Fibroblast of the aortic adventitia (primary cell): ENCODE measurements at regions not wholly inside any gene's neighbourhood (a gene's known extent, or its start where the extent isn't known, plus 50 kb on each side); places are given as distances from the start of the nearest gene placed in this dataset.
"Not testable (repeated sequence)": the region's sequence is repeated elsewhere in the genome, so short reads cannot be mapped to it uniquely, and the experiment has no call there.

Source experiments
- DNase-seq: peaks from one replicate; pipeline ENCODE4 v3.0.0-alpha.2; 2010; ENCODE audit warnings: low read depth
- H3K4me3 ChIP-seq: 2 replicates; pipeline ENCODE4 v1.5.1; 2011; ENCODE audit warnings: low read depth, mild to moderate bottlenecking, control low read depth, low read length, moderate library complexity

GRCh38 chr7:73244782-73245311 is 63.8 kb downstream of the NSUN5 start:
- DNase-seq, H3K4me3 ChIP-seq: not testable (repeated sequence)

GRCh38 chr7:73234994-73235717 is 73.5 kb downstream of the NSUN5 start:
- not testable (repeated sequence) for DNase-seq
- H3K4me3 ChIP-seq: peak overlapping the region; percentile 51

GRCh38 chr7:73225745-73226144 is 82.9 kb downstream of the NSUN5 start:
- not testable (repeated sequence) for H3K4me3 ChIP-seq, DNase-seq

GRCh38 chr7:73221724-73222123 is 86.9 kb downstream of the NSUN5 start:
- not testable (repeated sequence) for H3K4me3 ChIP-seq, DNase-seq

GRCh38 chr7:73220766-73221370 is 87.8 kb downstream of the NSUN5 start:
- not testable (repeated sequence) for DNase-seq, H3K4me3 ChIP-seq

GRCh38 chr7:73220357-73220756 is 88.3 kb downstream of the NSUN5 start:
- not testable (repeated sequence) for DNase-seq, H3K4me3 ChIP-seq

DNA sequence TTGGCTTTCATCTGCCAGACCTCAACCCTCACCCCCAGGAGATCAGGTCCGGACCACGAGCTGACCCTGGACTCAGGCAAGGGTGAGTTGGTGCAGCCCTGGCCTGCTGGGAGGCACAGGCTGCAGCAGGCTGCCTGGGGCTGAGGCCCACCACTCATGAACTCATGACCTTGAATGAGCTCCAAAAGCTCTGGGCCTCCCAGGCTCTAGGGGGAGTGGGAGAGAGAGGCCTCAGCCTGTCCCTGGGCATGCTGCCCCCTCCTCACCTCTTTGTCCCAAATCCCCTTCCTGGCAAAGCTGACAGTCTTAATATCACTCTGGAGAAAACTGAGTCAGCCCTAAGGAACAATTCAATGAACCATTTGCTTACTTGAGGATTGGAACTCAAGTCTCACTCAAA is 89.8 kb downstream of the NSUN5 start:
- DNase-seq, H3K4me3 ChIP-seq: not testable (repeated sequence)

DNA sequence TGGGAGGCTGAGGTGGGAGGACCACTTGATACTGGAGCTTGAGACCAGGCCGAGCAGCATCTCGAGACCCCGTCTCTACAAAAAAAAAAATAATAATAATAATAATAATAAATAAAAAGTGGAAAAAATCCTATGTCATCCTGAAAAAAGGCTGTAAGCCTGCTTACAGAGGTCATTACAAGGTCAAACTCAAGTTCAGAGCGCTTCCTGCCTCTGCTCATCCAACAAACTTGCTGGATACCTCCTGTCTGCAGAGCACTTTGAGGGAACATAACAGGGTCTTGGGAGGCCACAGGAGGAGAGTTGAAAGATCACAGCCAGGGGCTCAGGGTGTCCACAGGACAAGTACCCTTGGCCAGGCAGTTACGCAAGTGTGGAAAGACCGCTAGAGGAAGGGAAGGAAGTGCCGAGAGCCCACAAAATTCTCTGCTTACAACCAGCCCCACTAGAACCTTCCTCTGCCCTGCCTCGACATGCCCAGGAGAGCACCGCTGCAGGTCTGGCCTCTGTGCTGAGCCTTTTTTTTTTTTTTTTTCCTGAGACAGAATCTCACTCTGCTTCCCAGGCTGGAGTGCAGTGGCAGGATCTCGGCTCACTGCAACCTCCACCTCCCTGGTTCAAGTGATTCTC is 92.5 kb downstream of the NSUN5 start:
- not testable (repeated sequence) for H3K4me3 ChIP-seq, DNase-seq

- H3K4me3 ChIP-seq, DNase-seq: not testable (repeated sequence)
Observed at GRCh38 chr7:73215232-73215631, 93.4 kb downstream of the NSUN5 start.

GRCh38 chr7:73214471-73214870 is 94.2 kb downstream of the NSUN5 start:
- not testable (repeated sequence) for DNase-seq, H3K4me3 ChIP-seq

- DNase-seq, H3K4me3 ChIP-seq: not testable (repeated sequence)
Observed at GRCh38 chr7:73213076-73213475, 95.5 kb downstream of the NSUN5 start.

- not testable (repeated sequence) for DNase-seq
Observed at GRCh38 chr7:73205594-73205993, 103.0 kb downstream of the NSUN5 start.

GRCh38 chr7:73204898-73205297 is 103.7 kb downstream of the NSUN5 start:
- H3K4me3 ChIP-seq: not testable (repeated sequence)
- peak; percentile 72 for DNase-seq

More at GRCh38 chr7:73205594-73205993, 103.0 kb downstream of the NSUN5 start:
- H3K4me3 ChIP-seq: not testable (repeated sequence)

DNA sequence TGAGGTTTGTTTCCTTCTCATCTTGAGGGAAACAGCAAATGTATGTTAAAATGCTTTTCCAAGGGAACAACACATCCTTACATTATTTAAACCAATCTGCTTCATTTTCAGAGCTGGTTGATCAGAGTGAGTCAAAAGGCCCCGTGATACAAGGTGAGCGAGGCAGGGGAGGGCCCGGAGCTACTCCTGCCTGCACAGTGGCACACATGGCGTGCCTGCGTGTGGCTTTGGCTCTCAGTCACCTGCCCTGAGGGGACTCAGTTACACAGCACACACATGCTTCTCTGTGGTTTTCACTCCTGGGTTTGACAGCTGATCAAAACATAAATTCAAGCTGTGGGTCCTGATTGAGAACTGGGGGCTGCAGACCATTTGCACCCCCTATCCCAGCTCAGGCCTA is 105.3 kb downstream of the NSUN5 start:
- DNase-seq, H3K4me3 ChIP-seq: not testable (repeated sequence)

DNA sequence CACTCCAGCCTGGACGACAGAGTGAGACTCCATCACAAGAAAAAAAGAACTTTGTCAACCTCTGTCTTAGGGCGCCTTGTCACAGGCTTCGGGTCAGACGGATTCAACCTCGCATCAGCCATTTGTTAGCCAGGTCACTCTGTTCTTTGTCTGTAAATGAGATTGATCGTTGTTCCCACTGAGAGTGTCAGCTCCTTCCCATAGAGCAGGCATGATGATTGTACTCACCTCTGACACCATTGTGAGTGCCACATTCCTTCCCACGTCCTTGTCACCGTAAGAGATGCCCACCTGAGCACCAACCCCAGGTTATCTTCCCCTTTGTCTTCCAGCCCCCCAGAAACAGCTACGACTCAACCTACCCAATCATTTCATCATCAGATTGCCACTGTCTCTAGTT is 107.4 kb downstream of the NSUN5 start:
- DNase-seq, H3K4me3 ChIP-seq: not testable (repeated sequence)

DNA sequence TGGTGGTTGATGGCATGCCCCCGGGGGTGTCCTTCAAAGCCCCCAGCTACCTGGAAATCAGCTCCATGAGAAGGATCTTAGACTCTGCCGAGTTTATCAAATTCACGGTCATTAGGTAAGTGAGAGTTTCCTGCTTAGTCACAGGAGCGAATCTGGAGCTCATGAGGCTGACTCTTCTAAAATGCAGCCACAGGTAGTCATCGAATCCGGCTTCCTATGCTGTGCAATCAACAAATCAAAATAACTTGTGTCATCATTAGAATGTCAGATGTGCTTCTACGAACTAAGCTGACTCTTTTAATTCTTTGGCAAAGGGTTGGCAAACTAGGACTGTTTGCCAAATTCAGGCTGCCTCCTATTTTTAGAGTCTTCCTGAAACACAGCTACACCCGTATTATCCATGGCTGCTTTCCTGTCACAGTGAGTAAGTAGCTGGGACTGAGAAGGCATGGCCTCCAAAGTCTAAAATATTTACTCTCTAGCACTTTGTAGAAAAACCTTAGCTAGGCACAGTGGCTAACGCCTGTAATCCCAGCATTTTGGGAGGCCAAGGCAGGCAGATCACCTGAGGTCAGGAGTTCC is 108.0 kb downstream of the NSUN5 start:
- not testable (repeated sequence) for H3K4me3 ChIP-seq, DNase-seq

GRCh38 chr7:73193991-73194390 is 108.2 kb upstream of the SPDYE9 start:
- not testable (repeated sequence) for H3K4me3 ChIP-seq, DNase-seq

GRCh38 chr7:73190483-73191155 is 104.8 kb upstream of the SPDYE9 start:
- not testable (repeated sequence) for H3K4me3 ChIP-seq, DNase-seq

DNA sequence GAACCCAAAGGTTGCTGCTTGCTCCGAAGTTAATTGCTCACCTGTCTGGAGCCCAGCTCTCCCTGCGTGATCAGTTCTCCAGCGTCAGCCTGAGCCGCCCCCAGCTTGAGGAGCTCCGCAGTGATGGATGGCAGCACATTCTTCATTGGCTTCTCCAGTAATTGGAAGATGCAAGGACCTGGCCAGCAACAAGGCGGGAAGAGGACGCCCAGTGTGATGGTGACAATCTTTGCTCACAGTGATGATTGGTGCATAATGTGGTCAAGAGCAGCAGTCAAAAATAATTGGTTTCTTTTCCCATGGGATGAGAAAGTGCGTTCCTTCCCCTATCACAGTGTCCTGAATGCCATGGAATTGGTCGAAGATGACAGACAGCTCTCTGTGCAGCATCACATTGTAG is 102.4 kb upstream of the SPDYE9 start:
- not testable (repeated sequence) for H3K4me3 ChIP-seq, DNase-seq
